Neural progenitor cell (in vitro differentiated cells): ENCODE measurements at regions not wholly inside any gene's neighbourhood (a gene's known extent, or its start where the extent isn't known, plus 50 kb on each side); places are given as distances from the start of the nearest gene placed in this dataset.
"Not testable (repeated sequence)": the region's sequence is repeated elsewhere in the genome, so short reads cannot be mapped to it uniquely, and the experiment has no call there.

Experiments
- DNase-seq: peaks from one replicate; pipeline ENCODE4 v3.0.0-alpha.2; 2016; ENCODE audit warnings: low spot score
- H2AFZ ChIP-seq: fragments of 200-600 bp; sonication (generic); replicated peaks from 2 replicates; pipeline ENCODE4 v1.6.1; 2016; ENCODE audit warnings: antibody characterized with exemption
- H3F3A ChIP-seq: fragments of 200-600 bp; sonication (generic); 2 replicates; pipeline ENCODE4 v1.6.1; 2016; ENCODE audit warnings: antibody characterized with exemption, low read depth
- H3K27ac ChIP-seq: fragments of 200-600 bp; sonication (generic); 2 replicates; pipeline ENCODE4 v1.5.1; 2016; ENCODE audit warnings: mild to moderate bottlenecking
- H3K27me3 ChIP-seq: fragments of 200-600 bp; sonication (generic); 2 replicates; pipeline ENCODE4 v1.6.1; 2016; ENCODE audit warnings: mild to moderate bottlenecking, moderate library complexity
- H3K36me3 ChIP-seq: fragments of 200-600 bp; sonication (generic); 2 replicates; pipeline ENCODE4 v1.5.1; 2016
- H3K4me1 ChIP-seq: fragments of 200-600 bp; sonication (generic); 2 replicates; pipeline ENCODE4 v1.6.1; 2016; ENCODE audit warnings: mixed run types
- H3K4me2 ChIP-seq: fragments of 200-600 bp; sonication (generic); 2 replicates; pipeline ENCODE4 v1.6.1; 2016
- H3K4me3 ChIP-seq: fragments of 200-600 bp; sonication (generic); 2 replicates; pipeline ENCODE4 v1.5.1; 2016
- H3K79me2 ChIP-seq: fragments of 200-600 bp; sonication (generic); 2 replicates; pipeline ENCODE4 v1.6.1; 2016; ENCODE audit warnings: low read depth
- H3K9ac ChIP-seq: fragments of 200-600 bp; sonication (generic); 2 replicates; pipeline ENCODE4 v1.6.1; 2016
- H3K9me3 ChIP-seq: fragments of 200-600 bp; sonication (generic); 2 replicates; pipeline ENCODE4 v1.5.1; 2016; ENCODE audit warnings: low read depth
- H4K20me1 ChIP-seq: fragments of 200-600 bp; sonication (generic); 2 replicates; pipeline ENCODE4 v1.6.1; 2016; ENCODE audit warnings: low read depth
- H3K27ac Mint-ChIP-seq: 3 replicates; pipeline ENCODE4 v1.8.0; 2021; ENCODE audit warnings: mixed read lengths
- H3K27me3 Mint-ChIP-seq: 2 replicates; pipeline ENCODE4 v1.8.0; 2022; ENCODE audit warnings: low read depth, mild to moderate bottlenecking, inconsistent platforms, moderate library complexity, mixed read lengths; ENCODE audit not compliant: insufficient read depth
- H3K36me3 Mint-ChIP-seq: 3 replicates; pipeline ENCODE4 v1.8.0; 2021; ENCODE audit warnings: mixed read lengths
- H3K4me1 Mint-ChIP-seq: 3 replicates; pipeline ENCODE4 v1.8.0; 2021; ENCODE audit warnings: mixed read lengths
- H3K4me3 Mint-ChIP-seq: 3 replicates; pipeline ENCODE4 v1.8.0; 2021; ENCODE audit warnings: mild to moderate bottlenecking, moderate library complexity, mixed read lengths
- H3K9me3 Mint-ChIP-seq: 3 replicates; pipeline ENCODE4 v1.8.0; 2020; ENCODE audit warnings: mixed read lengths
- TF ChIP-seq, protein P1 (sequence below): fragments of 200-600 bp; sonication (generic); IDR thresholded peaks from 2 replicates; pipeline ENCODE4 v1.5.1; 2017; ENCODE audit warnings: antibody characterized with exemption, mild to moderate bottlenecking

DNA sequence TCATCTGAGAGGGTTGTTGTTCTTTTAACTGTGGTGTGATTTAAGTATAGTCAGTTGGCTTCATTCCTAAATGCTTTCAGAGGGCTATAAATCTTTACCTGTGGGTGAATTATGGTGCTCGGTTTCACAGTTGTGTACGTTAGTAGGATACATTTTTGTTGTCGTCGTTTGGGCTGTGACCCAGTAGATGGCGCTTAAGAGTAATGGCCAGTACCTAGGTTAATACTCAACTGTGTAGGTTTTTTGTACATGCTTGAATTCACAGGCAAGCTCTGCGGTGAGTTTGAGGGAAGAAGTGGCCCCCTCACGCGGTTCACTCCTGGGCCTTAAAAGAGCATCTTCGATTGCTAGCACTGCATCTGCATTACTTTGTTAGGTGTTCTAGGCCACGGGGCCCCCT is 571.7 kb upstream of the TGIF2LX start:
- H3K27me3 Mint-ChIP-seq, H3K9me3 ChIP-seq, H3K4me3 ChIP-seq, H4K20me1 ChIP-seq, H3K36me3 Mint-ChIP-seq, H3K27ac Mint-ChIP-seq, H3K27me3 ChIP-seq, H3K4me2 ChIP-seq, H3K9me3 Mint-ChIP-seq, H3K9ac ChIP-seq, H3K4me1 Mint-ChIP-seq, H3K4me1 ChIP-seq, H3K36me3 ChIP-seq, H3K4me3 Mint-ChIP-seq, H3K27ac ChIP-seq, H3F3A ChIP-seq, H3K79me2 ChIP-seq: not testable (repeated sequence)
- peak; percentile 9 for DNase-seq
- H2AFZ ChIP-seq, result peak overlapping the region; percentile 96
- TF ChIP-seq, protein P1, sequence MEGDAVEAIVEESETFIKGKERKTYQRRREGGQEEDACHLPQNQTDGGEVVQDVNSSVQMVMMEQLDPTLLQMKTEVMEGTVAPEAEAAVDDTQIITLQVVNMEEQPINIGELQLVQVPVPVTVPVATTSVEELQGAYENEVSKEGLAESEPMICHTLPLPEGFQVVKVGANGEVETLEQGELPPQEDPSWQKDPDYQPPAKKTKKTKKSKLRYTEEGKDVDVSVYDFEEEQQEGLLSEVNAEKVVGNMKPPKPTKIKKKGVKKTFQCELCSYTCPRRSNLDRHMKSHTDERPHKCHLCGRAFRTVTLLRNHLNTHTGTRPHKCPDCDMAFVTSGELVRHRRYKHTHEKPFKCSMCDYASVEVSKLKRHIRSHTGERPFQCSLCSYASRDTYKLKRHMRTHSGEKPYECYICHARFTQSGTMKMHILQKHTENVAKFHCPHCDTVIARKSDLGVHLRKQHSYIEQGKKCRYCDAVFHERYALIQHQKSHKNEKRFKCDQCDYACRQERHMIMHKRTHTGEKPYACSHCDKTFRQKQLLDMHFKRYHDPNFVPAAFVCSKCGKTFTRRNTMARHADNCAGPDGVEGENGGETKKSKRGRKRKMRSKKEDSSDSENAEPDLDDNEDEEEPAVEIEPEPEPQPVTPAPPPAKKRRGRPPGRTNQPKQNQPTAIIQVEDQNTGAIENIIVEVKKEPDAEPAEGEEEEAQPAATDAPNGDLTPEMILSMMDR, result peak; percentile 56

DNA sequence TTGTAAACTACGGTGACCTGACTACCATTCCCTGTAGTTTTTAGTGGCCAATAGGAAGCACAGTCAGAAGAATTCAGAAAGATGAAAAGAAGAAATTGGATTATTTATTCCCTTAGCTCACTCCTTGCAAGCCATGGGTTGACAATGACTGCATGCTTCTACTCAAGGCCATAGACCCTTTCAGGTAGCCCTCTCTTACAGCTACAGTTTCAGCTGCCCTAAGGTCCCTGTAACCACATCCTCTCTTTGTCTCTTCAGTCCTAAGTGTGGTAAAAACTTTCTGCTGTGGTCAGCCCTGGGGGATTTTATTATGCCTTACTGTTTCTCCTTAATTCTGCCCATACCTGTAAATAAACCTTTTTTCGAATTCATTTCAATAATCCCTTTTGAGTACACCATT is 551.8 kb upstream of the TGIF2LX start:
- H3K4me3 ChIP-seq, H3K4me1 ChIP-seq, H3K9ac ChIP-seq, H3K4me3 Mint-ChIP-seq, H3K9me3 Mint-ChIP-seq, H3K27me3 ChIP-seq, H3K79me2 ChIP-seq, H3K36me3 ChIP-seq, H3K27me3 Mint-ChIP-seq, H3K4me2 ChIP-seq, H3K9me3 ChIP-seq, H3K36me3 Mint-ChIP-seq, H3K27ac ChIP-seq, DNase-seq, H3F3A ChIP-seq, H4K20me1 ChIP-seq, H2AFZ ChIP-seq, H3K27ac Mint-ChIP-seq, H3K4me1 Mint-ChIP-seq: not testable (repeated sequence)

DNA sequence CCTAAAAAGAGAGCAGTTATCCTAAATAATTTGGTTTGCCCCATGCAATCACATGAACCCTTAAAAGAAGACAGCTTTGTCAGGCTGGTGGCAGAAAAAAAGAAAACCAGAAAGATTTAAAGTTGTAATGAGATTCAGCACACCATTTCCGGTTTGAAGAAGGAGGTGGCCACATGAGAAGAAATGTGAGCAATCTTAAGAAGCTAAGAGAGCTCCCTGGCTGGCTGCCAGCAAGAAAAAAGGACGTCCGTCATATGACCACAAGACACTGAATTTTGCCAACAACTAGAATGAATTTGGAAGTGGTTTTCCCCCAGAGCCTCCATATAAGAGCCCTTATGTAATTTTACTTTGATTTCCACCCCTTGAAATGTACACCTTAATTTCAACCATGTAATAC is 528.7 kb upstream of the TGIF2LX start:
- H3K36me3 Mint-ChIP-seq, H3F3A ChIP-seq, H3K9me3 ChIP-seq, H3K36me3 ChIP-seq, H3K4me2 ChIP-seq, H3K9me3 Mint-ChIP-seq, H3K27ac Mint-ChIP-seq, DNase-seq, H3K4me1 ChIP-seq, H3K79me2 ChIP-seq, H3K9ac ChIP-seq, H3K4me3 Mint-ChIP-seq, H3K27me3 Mint-ChIP-seq, H3K4me1 Mint-ChIP-seq, H3K27me3 ChIP-seq, H4K20me1 ChIP-seq, H3K27ac ChIP-seq, H3K4me3 ChIP-seq: not testable (repeated sequence)
- H2AFZ ChIP-seq, result peak overlapping the region; percentile 3

DNA sequence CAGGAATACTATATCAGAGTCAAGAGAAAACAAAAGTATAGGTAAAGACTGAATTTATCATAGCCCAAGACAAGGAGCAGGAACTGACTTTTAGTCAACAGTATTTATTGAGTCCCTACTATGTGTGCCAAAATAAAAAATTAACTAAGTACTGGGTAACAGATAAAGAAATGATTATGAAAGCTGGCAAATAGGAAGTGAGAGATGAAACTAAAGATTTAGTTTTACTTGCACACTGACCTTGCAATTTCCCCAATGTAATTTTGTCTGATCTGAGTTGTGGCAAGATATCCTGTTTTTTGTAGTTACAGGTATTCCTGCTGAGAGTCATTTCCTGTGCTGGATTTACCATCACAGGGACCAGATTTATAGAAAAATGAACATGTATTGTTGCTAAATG is 518.9 kb upstream of the TGIF2LX start:
- not testable (repeated sequence) for H3K4me3 ChIP-seq, H3K4me1 Mint-ChIP-seq, H3K4me3 Mint-ChIP-seq, H3K27ac ChIP-seq, H3K4me2 ChIP-seq, H3K9me3 ChIP-seq, DNase-seq, H2AFZ ChIP-seq, H3K27me3 ChIP-seq, H3K4me1 ChIP-seq, H3K79me2 ChIP-seq, H3K9ac ChIP-seq, H3K36me3 Mint-ChIP-seq, H3K36me3 ChIP-seq, H3K27ac Mint-ChIP-seq, H3K9me3 Mint-ChIP-seq, H4K20me1 ChIP-seq, H3K27me3 Mint-ChIP-seq, H3F3A ChIP-seq

DNA sequence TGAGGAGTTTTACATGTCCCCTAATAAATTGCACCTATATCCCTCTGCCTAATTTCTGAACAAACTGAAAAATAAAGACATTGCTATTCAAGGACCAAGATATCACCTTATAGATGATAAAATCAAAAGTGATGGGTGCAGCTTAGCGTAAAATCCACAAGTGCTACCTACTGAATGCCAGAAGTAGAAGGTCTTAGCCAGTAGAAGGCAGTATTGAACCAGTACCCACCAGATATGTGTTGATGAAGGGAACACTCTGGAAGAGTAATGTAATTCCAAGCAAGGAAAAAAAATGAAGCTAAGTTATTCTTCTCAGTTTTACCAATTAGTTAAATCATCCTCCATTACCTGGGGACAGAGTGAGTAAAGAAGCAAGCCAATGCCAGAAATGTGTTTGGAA is 516.6 kb upstream of the TGIF2LX start:
- H3K4me2 ChIP-seq, H2AFZ ChIP-seq, H3K4me3 ChIP-seq, H3K36me3 ChIP-seq, H3K27ac Mint-ChIP-seq, H3K27me3 ChIP-seq, H3K9ac ChIP-seq, H3K4me1 ChIP-seq, H4K20me1 ChIP-seq, H3K27ac ChIP-seq, H3K79me2 ChIP-seq, H3K4me3 Mint-ChIP-seq, H3K4me1 Mint-ChIP-seq, H3K27me3 Mint-ChIP-seq, H3K36me3 Mint-ChIP-seq, H3K9me3 Mint-ChIP-seq, H3K9me3 ChIP-seq, H3F3A ChIP-seq: not testable (repeated sequence)
- TF ChIP-seq, protein P1, result peak; percentile 59
- peak; percentile 3 for DNase-seq

DNA sequence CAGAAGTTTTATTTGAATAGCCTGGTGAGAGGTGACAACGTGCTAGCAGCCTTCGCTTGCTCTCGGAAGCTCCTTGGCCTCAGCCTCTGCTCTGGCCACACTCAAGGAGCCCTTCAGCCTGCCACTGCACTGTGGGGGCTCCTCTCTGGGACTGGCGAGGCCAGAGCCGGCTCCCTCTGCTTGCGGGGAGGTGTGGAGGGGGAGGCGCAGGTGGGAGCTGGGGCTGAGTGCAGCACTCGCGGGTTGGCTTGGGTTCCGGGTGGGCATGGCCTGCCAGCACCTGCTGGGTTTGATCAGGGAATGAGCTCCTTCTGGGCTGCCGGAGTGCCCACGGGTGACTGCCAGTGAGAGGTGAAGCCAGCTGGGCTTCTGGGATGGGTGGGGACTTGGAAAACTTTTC is 504.8 kb upstream of the TGIF2LX start:
- not testable (repeated sequence) for H3K4me3 ChIP-seq, H3K27ac ChIP-seq, H3K4me1 ChIP-seq, H3K27ac Mint-ChIP-seq, H2AFZ ChIP-seq, DNase-seq, H3K9me3 Mint-ChIP-seq, H3K36me3 Mint-ChIP-seq, H3K4me1 Mint-ChIP-seq, H3K27me3 ChIP-seq, H3K27me3 Mint-ChIP-seq, H3K9me3 ChIP-seq, H3K36me3 ChIP-seq, H3F3A ChIP-seq, H4K20me1 ChIP-seq, H3K79me2 ChIP-seq, H3K4me2 ChIP-seq, H3K9ac ChIP-seq, H3K4me3 Mint-ChIP-seq

DNA sequence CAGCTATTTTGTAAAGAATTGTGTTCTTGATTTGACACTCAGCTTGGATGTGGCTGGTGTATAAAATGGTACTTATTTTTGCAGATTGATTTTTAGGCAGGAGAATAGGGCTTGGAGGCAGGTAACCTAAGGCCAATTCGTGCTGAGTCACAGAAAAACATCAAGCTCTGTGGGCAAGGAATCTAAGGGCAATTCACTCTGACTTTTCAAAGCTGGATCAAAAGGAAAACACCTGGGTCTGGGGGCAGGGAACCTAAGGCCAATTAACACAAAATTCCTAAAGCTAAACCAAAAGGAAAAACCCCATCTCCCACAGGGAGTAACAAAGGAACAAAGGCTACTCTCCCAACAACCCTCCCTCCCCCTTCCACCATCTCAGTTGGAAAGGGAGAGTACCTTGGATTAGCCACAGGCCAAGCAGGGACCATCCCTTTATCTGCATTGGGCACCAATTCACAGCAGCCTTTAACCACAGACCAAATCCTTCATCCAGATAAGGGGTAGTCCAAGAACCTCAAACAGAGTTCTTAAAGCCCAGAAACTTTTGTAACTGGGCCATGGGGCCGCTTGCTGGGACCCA is 489.0 kb upstream of the TGIF2LX start:
- H3K27me3 Mint-ChIP-seq, H4K20me1 ChIP-seq, H3K36me3 Mint-ChIP-seq, H2AFZ ChIP-seq, H3K27me3 ChIP-seq, H3K4me1 Mint-ChIP-seq, H3K9ac ChIP-seq, H3K27ac Mint-ChIP-seq, H3K4me3 Mint-ChIP-seq, H3K36me3 ChIP-seq, H3K79me2 ChIP-seq, H3K9me3 Mint-ChIP-seq, H3K4me2 ChIP-seq, H3K9me3 ChIP-seq, H3K4me3 ChIP-seq, H3K4me1 ChIP-seq: not testable (repeated sequence)
- DNase-seq, result peak; percentile 78
- Histone ChIP-seq H3K27ac (peak overlapping the region; percentile 84), H3F3A (peaks cover 17% of the 10 kb centered on the region)
